CD14-positive monocyte (primary cell): ENCODE measurements at regions not wholly inside any gene's neighbourhood (a gene's known extent, or its start where the extent isn't known, plus 50 kb on each side); places are given as distances from the start of the nearest gene placed in this dataset.

ENCODE experiments used
- DNase-seq, 3 donors: peaks; one replicate each; pipeline ENCODE4 v3.0.0-alpha.2; 2011 to 2022
- H2AFZ ChIP-seq: 2 replicates; pipeline ENCODE4 v1.6.0; 2012; ENCODE audit warnings: mild to moderate bottlenecking, low read depth, low read length, inconsistent platforms; ENCODE audit not compliant: insufficient read depth, poor library complexity, severe bottlenecking
- H3K27ac ChIP-seq, 2 donors: 1 replicate in 1 of 2; 2 replicates in 1 of 2; pipeline ENCODE4 v1.5.1; 2012 to 2013; ENCODE audit warnings: low read length in 2 of 2, control low read depth in 1 of 2, inconsistent platforms in 1 of 2, low read depth in 1 of 2, mild to moderate bottlenecking in 1 of 2
- H3K27me3 ChIP-seq, 2 donors: one replicate each; pipeline versions ENCODE4 v1.6.0 to v1.6.1; 2011 to 2013; ENCODE audit warnings: low read length in 2 of 2; ENCODE audit not compliant: control insufficient read depth in 2 of 2, insufficient read depth in 2 of 2
- H3K36me3 ChIP-seq, 2 donors: replicated peaks in 1 of 2; 1 replicate in 1 of 2; 2 replicates in 1 of 2; pipeline versions ENCODE4 v1.5.1 to v1.6.1; 2012 to 2013; ENCODE audit warnings: low read length in 2 of 2, control low read depth in 1 of 2, inconsistent platforms in 1 of 2, mild to moderate bottlenecking in 1 of 2; ENCODE audit not compliant: insufficient read depth in 2 of 2, control insufficient read depth in 1 of 2
- H3K4me1 ChIP-seq, 2 donors: 1 replicate in 1 of 2; 2 replicates in 1 of 2; pipeline versions ENCODE4 v1.5.1 to v1.6.1; 2012 to 2013; ENCODE audit warnings: low read length in 2 of 2, control low read depth in 1 of 2, inconsistent platforms in 1 of 2, mild to moderate bottlenecking in 1 of 2, moderate library complexity in 1 of 2; ENCODE audit not compliant: insufficient read depth in 2 of 2, control insufficient read depth in 1 of 2
- H3K4me2 ChIP-seq: replicated peaks from 2 replicates; pipeline ENCODE3; 2012; ENCODE audit warnings: low read length, moderate library complexity, mild to moderate bottlenecking; ENCODE audit not compliant: poor library complexity, severe bottlenecking; ENCODE audit errors: extremely low read depth
- H3K4me3 ChIP-seq, 3 experiments: fragments of 200-600 bp in 1 of 3; sonication (generic) in 1 of 3; replicated peaks in 1 of 3; 1 replicate in 2 of 3; 2 replicates in 1 of 3; pipeline ENCODE4 v1.5.1; 2011 to 2013; ENCODE audit warnings: low read length in 3 of 3, mild to moderate bottlenecking in 3 of 3, control low read depth in 2 of 3, low read depth in 2 of 3, inconsistent platforms in 1 of 3, moderate library complexity in 1 of 3
- H3K79me2 ChIP-seq: 2 replicates; pipeline ENCODE4 v1.6.0; 2012; ENCODE audit warnings: mild to moderate bottlenecking, control low read depth, inconsistent platforms, low read length, moderate library complexity; ENCODE audit not compliant: insufficient read depth
- H3K9ac ChIP-seq: 2 replicates; pipeline ENCODE4 v1.6.0; 2017; ENCODE audit warnings: low read length, mild to moderate bottlenecking; ENCODE audit not compliant: insufficient read depth, poor library complexity, severe bottlenecking
- H3K9me3 ChIP-seq, 2 donors: replicated peaks in 1 of 2; 1 replicate in 1 of 2; 2 replicates in 1 of 2; pipeline versions ENCODE4 v1.5.1 to v1.6.1; 2012 to 2013; ENCODE audit warnings: low read length in 2 of 2, control low read depth in 1 of 2; ENCODE audit not compliant: control insufficient read depth in 1 of 2, insufficient read depth in 1 of 2
- H4K20me1 ChIP-seq: 2 replicates; pipeline ENCODE4 v1.6.0; 2012; ENCODE audit warnings: mild to moderate bottlenecking, low read length, control low read depth, moderate library complexity; ENCODE audit not compliant: insufficient read depth
- H3K27ac Mint-ChIP-seq, 7 donors: one replicate each; pipeline ENCODE4 v1.8.0; 2020; ENCODE audit warnings: mild to moderate bottlenecking in 7 of 7, mixed read lengths in 7 of 7, moderate library complexity in 6 of 7, inconsistent platforms in 2 of 7
- H3K27me3 Mint-ChIP-seq, 3 donors: one replicate each; pipeline ENCODE4 v1.8.0; 2021 to 2022; ENCODE audit warnings: low read depth in 3 of 3, mild to moderate bottlenecking in 3 of 3, mixed read lengths in 3 of 3, moderate library complexity in 3 of 3, inconsistent platforms in 1 of 3
- H3K36me3 Mint-ChIP-seq, 2 donors: one replicate each; pipeline ENCODE4 v1.8.0; 2020; ENCODE audit warnings: mixed read lengths in 2 of 2, inconsistent platforms in 1 of 2, mild to moderate bottlenecking in 1 of 2
- H3K4me1 Mint-ChIP-seq: one replicate; pipeline ENCODE4 v1.8.0; 2020; ENCODE audit warnings: mild to moderate bottlenecking, mixed read lengths
- H3K4me3 Mint-ChIP-seq, 2 donors: one replicate each; pipeline ENCODE4 v1.8.0; 2020; ENCODE audit warnings: mild to moderate bottlenecking in 2 of 2, mixed read lengths in 2 of 2, moderate library complexity in 1 of 2
- H3K9me3 Mint-ChIP-seq, 7 donors: one replicate each; pipeline ENCODE4 v1.8.0; 2020 to 2022; ENCODE audit warnings: mixed read lengths in 7 of 7, mild to moderate bottlenecking in 6 of 7, moderate library complexity in 6 of 7, inconsistent platforms in 2 of 7
- WGBS: methylation state at CpG from one replicate; pipeline ENCODE4 v1.1.5; 2013; ENCODE audit warnings: missing lambda C conversion rate; ENCODE audit not compliant: insufficient coverage; 5-methylcytosine and 5-hydroxymethylcytosine counted together
- intact Hi-C, 2 donors: fragments of 100-400 bp; cut with micrococcal nuclease; formaldehyde crosslinking; loops; one replicate each; pipeline versions ENCODE4 v1.15.0 to v1.15.1; 2023
- TF ChIP-seq, protein P1 (sequence below): fragments of 200-600 bp; IDR thresholded peaks from one replicate; pipeline ENCODE4 v1.8.0; 2022; ENCODE audit warnings: antibody characterized with exemption, mild to moderate bottlenecking

DNA sequence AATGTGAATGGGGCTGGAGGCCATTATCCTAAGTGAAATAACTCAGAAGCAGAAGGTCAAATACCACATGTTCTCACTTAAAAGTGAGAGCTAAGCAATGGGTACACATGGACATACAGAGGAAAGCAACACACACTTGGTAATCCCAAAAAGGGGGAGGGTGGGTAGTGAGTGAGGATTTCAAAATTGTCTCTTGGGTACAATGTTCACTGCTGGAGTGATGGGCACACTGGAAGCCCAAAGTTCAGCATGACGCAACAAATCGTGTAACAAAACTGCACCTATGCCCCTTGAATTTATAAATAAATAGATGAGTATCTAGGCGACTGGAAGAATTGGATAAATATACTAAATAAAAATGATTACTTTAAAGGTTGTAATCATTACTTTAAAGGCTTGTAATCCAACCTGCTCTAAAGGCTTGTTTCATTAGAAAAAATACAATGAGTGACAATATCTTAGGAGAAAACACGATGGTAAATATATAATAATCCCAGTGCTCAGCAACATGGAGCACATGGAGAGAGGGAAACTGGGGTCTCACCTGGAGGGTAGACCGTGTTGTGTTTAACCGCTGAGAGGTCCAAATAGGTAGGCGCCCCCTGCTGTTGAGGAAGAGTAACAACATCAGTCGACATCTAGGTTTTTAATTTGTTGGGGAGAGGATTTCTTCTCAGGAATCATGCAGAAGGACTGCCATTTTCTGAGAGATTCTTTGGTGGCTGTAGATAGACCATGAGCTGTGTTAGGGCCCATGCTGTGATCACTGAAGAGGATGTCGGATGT, 78.5 kb upstream of the ROBO1 start:
- Histone ChIP-seq H3K9me3 (no peaks in the 10 kb centered on the region), H3K79me2 (no peaks in the 10 kb centered on the region), H3K4me3 (no peak overlapping the region), H3K4me1 (no peaks in the 10 kb centered on the region), H3K27ac (no peak overlapping the region), H3K9ac (no peak overlapping the region), H2AFZ (no peak overlapping the region), H3K36me3 (no peaks in the 10 kb centered on the region), H3K4me2 (no peak overlapping the region), H4K20me1 (no peaks in the 10 kb centered on the region), H3K27me3 (no peaks in the 10 kb centered on the region)
- TF ChIP-seq, protein P1, sequence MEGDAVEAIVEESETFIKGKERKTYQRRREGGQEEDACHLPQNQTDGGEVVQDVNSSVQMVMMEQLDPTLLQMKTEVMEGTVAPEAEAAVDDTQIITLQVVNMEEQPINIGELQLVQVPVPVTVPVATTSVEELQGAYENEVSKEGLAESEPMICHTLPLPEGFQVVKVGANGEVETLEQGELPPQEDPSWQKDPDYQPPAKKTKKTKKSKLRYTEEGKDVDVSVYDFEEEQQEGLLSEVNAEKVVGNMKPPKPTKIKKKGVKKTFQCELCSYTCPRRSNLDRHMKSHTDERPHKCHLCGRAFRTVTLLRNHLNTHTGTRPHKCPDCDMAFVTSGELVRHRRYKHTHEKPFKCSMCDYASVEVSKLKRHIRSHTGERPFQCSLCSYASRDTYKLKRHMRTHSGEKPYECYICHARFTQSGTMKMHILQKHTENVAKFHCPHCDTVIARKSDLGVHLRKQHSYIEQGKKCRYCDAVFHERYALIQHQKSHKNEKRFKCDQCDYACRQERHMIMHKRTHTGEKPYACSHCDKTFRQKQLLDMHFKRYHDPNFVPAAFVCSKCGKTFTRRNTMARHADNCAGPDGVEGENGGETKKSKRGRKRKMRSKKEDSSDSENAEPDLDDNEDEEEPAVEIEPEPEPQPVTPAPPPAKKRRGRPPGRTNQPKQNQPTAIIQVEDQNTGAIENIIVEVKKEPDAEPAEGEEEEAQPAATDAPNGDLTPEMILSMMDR: peak; percentile 33
- intact Hi-C loops: no loop called here
- Mint-ChIP-seq H3K27ac (no peak overlapping the region), H3K36me3 (no peaks in the 10 kb centered on the region), H3K4me3 (no peak overlapping the region), H3K27me3 (no peaks in the 10 kb centered on the region), H3K4me1 (no peaks in the 10 kb centered on the region), H3K9me3 (peaks cover 0 to 3% (median 2%) of the 10 kb centered on the region in 7 donors)
- no peak for DNase-seq
- 36% methylated on average over 5 of the region's 9 CpGs for WGBS

DNA sequence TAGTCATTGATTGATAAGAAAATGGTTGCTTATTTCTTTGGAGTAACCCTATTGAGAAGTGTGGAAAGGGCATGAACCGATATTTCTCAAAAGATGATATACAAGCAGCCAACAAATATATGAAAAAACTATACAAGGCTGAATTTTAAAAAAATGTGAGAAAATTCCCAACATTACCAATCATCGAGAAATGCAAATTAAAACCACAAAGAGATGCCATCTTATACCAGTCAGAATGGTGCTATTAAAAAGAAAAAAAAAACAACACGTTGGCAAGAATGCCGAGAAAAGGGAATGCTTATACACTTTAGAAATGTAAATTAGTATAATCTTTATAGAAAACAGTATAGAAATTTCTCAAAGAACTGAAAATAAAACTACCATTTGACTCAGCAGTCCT, 77.7 kb upstream of the ROBO1 start:
- intact Hi-C loops: no loop called here
- no peaks in the 10 kb centered on the region for H3K9me3 ChIP-seq
- H3K4me3 ChIP-seq: no peak overlapping the region
- H3K79me2 ChIP-seq: no peaks in the 10 kb centered on the region
- peaks cover 0 to 3% (median 2%) of the 10 kb centered on the region in 7 donors for H3K9me3 Mint-ChIP-seq
- no peaks in the 10 kb centered on the region for H4K20me1 ChIP-seq
- no peak overlapping the region for H3K4me2 ChIP-seq
- no peak overlapping the region for H3K27ac ChIP-seq
- no peaks in the 10 kb centered on the region for H3K4me1 ChIP-seq
- no peak for DNase-seq
- no peaks in the 10 kb centered on the region for H3K36me3 ChIP-seq
- H3K27me3 ChIP-seq: no peaks in the 10 kb centered on the region
- H3K27ac Mint-ChIP-seq: no peak overlapping the region
- TF ChIP-seq, protein P1: no peak
- no peaks in the 10 kb centered on the region for H3K27me3 Mint-ChIP-seq
- H3K4me1 Mint-ChIP-seq: no peaks in the 10 kb centered on the region
- H3K4me3 Mint-ChIP-seq: no peak overlapping the region
- no peak overlapping the region for H2AFZ ChIP-seq
- H3K36me3 Mint-ChIP-seq: no peaks in the 10 kb centered on the region
- H3K9ac ChIP-seq: no peak overlapping the region
- no CpG with 5 or more reads among the region's 4 CpGs for WGBS
